GM19438 (cell line): ENCODE measurements at regions not wholly inside any gene's neighbourhood (a gene's known extent, or its start where the extent isn't known, plus 50 kb on each side); places are given as distances from the start of the nearest gene placed in this dataset.
"Not testable (repeated sequence)": the region's sequence is repeated elsewhere in the genome, so short reads cannot be mapped to it uniquely, and the experiment has no call there.

Source experiments
- ATAC-seq: cut with Tn5 transposase; IDR thresholded peaks from one replicate; pipeline ENCODE4 v1.9.1; 2021; ENCODE audit warnings: low read depth; ENCODE audit not compliant: unreplicated experiment

DNA sequence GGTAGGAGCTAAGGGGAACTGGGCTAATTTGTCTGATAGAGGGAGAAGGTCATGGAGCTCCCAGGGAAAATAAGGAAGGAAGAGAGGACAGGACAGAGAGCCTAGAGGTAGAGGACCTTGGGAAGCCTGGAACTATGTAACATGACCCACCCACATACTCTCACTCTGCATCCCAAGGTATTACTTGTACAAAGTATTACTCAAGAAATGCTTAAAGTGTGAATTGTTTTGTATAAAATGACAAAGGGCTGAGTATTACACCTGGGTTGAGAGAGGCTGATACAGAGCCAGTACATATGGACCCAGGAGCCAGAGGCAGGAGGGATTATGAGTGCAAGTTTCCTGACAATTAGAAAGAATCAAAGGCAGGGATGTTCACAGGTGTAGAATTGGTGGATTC, 80.5 kb upstream of the ANKRD55 start:
- ATAC-seq, result no peak

DNA sequence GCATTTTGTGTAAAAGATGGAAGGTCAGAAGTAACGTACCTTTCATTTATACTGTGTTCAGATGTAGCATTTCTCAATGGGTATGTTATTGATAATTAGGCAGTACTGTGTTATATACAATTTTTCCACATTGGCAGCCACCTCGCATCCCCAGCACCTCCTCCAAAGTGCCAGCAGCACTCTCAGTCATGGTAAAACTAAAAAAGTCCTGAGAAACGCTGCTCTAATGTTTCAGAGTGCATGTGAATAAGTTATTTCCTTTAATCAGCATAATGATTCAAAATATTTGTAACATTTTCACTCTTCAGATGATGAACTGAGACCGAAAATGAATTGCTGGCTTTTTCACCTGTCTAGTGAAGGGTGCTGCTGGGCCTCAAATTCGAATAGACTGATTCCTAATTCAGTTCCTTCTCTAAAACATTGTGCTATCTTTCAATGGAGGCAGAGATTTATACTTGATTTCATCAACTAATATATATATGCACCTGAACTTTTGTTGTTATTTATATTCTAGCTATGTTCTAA, 79.9 kb upstream of the ANKRD55 start:
- no peak for ATAC-seq

DNA sequence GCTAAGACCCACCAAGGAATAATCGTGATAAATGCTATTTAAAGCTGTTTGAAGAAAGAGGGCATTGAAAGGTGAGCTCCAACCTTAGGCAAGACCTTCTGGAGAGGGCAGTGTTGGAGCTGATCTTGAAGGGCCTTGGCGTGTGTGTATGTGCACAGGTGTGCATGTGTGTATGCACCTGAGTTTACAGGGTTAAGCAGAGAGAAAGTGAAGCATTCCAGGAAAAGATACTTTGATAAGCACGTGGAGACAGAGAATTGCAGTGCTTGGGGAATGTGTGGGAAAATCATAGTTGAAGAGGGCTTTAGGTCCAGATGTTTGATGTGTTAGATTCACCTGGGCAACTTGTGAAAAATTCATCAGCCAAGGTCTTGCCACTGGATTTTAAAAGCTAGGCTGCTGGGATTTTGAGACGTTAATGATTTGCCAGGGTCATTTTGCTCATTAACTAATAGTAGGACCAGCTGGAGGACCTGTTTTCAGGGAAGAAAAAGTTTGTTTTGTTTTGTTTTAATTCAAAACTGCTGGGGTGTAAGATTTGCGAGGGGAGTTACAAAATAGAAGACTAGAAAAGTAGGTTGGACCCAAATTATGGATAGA, 78.3 kb upstream of the ANKRD55 start:
- no peak for ATAC-seq

DNA sequence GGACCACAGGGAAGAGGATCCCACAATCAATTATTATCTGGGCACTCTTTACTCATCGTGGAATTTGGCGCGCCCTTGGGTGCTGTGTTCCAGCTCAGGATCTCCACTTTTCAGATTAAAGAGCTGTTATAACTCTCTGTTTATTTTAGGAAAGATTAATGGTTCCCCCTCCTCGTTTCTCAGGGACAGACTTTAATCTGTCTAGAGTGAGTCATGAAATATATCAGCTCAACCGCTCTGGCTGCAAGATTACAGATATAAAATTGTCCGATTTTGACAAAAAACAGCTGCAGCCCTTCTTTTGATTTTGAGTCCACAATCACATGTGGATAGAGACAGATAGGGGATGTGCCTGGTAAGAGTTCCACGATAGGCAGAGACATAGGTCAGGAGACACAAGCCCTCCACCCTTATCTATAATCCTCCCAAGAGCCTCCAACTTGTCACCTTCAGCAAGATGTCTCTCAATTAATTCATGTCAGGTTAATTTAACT, 77.6 kb upstream of the ANKRD55 start:
- no peak for ATAC-seq

DNA sequence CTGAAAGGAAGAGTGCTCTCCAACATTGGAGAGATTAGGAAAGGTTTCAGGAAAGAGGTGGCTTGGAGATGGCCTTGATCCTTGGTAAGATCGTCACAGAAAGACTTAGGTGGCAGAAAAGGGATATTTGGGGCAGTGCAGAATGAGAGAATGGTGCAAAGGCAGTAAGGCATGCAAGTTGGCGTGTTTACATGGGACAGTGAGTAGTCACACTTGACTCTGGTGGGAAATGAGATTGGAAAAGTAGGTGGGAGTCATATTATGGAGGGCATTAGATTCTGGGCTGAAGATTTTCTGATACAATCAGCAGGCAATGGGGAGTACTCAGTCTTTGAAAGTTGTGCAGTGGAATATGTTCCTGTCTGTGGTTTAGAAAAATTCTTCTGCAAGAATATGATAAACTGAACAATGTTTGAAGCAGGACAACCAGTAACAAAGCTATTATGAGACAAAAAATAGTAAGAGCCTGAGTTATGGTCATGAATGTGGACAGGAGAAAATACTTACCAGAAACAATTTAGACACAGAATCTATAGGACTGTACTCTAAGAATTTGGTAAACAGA, 76.2 kb upstream of the ANKRD55 start:
- ATAC-seq, result no peak

DNA sequence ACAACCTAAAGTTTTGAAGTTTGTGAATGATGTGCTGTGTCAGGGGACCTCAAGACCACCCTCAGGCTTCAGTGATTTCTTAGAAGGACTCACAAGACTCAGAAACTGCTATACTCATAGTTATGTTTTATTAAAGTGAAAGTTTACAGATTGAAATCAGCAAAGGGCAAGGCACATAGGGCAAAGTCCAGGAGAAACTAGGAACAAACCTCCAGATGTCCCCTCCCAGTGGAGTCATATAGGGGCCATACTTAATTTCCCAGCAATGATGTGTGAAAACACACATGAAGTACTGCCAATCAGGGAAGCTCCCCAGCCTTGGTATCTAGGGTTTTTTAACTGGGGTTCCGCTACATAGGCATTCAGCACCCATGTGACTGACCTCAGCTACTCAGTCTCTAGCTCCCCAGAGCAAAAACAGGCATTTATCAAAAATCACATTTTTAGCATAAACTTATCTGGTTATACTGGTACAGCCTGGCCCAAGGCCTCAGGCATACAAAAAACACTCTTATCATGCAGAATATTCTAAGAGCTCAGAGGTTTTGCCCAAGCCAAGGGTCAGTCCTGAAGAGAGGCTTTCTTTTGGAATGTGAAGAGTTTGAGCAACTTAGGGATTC, 74.7 kb upstream of the ANKRD55 start:
- ATAC-seq, result no peak

DNA sequence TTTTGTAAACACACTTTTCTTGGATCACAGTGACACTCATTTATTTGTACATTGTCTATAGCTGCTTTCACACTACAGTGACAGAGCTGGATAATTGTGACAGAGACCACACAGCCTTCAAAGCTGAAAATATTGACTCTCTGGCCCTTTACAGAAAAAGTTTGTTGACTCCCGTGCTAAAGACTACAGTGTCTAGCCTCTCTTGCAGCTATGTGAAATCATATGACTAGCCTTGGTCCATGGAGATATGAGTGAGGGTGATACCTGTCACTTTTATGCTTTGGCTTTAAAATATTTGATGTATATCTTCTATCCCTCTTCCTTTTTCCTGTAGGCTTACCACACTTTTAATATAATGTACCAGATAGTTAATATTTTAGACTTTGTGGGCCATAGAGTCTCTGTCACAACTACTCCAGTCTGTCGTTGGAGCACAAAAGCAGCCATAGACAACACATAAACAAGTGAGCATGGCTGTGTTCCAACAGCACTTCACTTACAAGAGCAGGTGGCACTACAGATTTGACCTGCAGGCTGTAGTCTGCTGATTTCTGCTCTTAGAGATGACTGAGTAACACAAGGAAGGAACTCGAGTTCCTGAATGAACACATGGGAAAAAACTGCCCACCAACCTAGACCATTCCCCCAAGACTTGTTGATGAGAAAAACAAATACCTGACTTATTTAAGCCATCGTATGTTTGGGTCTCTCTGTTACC, 73.5 kb upstream of the ANKRD55 start:
- ATAC-seq, result no peak

DNA sequence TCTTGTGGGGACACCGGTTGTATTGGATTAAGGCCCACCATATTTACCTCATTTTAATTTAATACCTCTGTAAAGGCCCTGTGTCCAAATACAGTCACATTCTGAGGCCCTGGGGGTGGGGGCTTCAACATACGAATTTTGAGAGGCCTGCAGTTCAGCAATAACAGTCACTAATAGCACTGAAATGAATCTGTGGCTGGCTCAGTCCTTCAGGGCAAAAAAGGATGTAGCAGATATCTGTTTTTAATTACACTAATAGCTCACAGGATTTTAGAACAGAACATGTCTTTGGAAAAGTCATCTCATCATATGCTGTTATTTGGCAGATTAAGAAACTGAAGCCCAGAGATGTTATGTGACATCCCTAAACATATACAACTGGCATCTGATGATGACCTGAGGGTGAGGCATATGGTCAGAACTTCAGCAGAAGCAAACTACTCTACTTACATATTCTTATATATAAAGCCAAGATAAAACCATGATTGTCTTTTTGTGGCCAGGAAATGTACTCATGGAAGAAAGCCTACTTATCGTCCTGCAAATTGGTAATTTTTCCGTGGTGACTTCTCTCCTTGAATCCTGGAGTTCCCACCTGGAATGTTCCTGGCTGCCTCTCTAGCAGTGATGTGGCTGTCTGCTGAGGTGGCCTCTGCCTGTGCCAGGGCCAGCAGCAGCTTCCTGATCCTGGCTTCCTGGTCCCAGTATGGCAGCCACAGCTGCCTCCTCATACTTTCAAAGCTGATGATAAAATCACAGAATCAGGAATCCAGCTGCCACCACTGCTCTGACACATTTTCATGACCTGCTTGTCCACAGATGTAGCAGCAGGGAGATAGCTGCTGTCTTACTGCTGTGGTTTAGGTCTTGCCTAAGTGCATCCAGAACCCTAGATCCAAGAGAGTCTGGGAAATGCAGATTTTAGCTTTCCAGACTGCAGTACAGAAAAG, 72.1 kb upstream of the ANKRD55 start:
- ATAC-seq, result no peak

DNA sequence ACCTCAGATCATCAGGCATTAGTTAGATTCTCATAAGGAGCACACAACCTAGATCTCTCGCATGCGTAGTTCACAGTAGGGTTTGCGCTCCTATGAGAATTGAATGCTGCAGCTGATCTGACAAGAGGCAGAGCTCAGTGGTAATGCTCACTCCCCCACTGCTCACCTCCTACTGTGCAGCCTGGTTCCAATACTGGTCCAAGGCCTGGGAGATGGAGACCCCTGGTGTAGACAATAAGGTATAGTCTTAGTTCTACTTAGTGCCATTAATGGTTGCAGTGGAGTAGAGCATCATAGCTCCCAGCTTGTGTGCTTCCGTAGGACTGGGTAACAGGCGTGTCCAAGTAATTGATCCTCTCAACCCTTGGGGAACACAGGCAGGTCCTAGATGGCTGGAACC, 70.4 kb upstream of the ANKRD55 start:
- no peak for ATAC-seq

DNA sequence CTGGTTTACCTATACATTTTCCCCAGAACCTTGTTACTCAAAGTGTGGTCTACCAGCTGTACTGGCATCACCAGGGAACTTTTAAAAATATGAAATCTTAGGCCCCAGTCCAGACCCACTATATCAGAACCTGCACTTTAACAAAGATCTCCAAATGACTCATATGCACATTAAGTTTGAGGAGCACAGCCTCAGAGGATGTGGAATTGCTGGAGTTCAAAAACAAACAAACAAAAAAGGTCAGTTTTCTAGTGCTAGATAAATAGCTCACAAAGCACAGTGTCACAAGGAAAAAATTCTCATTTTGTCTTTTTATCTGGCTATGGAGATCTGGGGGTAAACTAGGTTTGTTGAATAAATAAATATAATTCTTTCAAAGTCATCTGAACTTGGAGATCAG, 68.9 kb upstream of the ANKRD55 start:
- no peak for ATAC-seq

DNA sequence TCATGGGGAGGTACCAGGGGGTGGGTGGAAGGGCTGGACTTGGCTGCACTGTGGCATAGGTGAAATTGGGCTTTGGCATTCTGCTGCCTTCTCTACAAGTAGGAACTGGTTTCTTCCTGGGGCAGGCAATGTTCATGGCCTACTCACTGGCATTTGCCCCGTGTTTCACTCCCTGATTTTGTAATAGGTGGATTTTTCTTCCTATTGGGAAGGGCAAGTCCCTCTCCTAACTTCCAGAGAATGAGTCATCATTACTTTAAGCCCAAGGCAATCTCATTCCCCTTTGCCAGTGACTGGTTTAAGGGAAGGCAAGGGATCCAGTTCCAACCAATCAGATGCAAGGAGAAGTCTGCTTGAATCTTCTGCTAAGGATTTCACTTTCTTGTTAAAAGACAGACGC, 67.9 kb upstream of the ANKRD55 start:
- no peak for ATAC-seq

DNA sequence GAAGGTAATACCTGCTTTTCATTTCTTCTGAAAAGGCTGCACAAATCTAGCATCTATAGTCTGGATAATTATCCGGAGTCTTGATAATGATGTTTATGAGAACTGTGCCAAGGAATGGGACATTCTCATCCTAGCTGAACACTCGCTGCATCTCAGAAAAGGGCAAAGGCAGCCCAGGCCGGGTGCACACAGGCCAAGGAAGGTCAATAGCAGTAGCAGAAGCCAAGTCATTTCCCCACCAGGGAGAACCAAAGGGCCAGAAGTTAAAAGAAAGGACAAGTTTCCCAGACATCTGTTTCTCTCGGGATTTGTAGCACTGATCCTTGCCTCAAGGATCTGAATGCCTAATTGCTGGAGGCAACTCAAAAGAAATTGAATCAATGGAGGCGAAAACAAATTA, 66.1 kb upstream of the ANKRD55 start:
- ATAC-seq, result no peak

DNA sequence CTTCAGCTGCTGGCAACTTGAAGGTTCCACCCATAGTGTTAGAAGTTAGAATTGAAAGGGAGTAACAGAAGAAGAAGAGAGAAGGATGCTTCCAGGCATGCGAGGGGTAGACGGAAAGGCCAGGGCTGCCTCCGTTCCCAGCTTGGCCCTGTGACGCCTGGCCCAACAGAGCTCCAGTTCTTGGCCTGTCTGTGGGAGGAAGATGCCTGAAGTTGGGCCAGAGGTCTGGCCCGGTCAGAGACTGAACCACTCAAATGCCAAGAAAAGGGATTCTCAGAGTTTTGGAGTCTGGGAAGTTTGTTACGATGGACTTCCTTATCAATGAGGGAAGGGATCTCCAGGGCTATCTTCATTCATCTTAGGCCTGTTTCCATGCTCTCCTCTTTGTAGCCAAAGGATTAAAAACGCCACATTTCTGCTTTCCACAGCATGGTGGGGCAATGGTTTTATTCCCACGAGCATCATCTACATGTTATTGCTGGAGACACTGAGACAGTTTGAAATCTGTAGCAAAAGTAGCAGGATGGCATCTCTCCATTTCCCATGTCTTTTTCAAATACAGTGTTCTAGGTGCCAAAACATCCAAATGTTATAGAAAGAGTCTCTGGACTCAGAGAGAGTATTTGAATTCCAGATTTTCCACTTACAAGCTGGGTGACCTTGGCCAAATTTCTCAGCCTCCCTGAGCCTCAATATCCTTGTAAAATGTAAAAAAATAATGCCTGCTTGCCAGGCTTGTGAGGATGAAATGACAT, 65.4 kb upstream of the ANKRD55 start:
- no peak for ATAC-seq

DNA sequence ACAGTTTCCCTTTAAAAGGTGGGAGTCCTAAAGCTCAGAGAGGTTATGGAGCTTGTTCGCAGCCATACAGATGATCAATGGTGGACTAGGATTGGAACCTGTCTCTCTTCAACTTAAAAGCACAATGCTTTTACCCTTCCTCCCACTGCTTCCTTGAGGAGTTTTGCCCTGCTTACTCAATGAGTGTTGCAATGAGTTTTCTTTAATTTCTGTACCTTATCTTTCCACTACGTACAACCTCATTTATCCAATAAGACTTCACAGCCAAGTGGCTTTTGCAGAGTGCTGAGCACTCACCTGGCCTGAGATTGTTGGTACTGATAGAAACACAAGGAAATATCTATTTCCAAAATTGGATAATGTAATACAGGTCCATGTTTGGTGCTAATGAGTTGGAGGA, 64.7 kb upstream of the ANKRD55 start:
- ATAC-seq, result no peak

DNA sequence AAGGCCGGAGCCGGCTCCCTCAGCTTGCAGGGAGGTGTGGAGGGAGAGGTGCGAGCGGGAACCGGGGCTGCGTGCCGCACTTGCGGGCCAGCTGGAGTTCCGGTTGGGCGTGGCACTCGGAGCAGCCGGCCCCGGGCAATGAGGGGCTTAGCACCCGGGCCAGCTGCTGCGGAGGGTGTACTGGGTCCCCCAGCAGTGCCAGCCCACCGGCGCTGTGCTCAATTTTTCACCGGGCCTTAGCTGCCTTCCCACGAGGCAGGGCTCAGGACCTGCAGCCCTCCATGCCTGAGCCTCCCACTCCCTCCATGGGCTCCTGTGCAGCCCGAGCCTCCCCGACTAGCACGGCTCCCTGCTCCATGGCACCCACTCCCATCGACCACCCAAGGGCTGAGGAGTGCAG, 62.2 kb upstream of the ANKRD55 start:
- not testable (repeated sequence) for ATAC-seq

DNA sequence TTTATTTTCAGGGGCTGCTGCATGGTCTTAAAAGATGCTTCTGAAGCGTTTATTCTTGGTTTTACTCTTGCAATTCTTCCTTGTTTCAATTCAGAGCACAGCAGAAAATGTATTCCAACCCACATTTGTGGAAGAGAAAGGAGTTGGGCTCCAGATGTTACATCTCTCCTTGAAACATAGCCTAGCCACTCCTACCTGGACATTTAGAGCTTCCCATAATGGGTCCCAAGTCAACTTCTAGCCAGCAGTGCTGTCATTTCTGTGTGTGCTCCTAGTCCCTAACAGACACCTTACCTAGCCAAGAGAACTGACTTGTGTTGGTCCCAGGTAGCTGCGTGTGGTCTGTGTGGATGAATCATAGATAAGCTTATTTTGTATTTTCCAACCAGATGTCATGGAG, 61.2 kb upstream of the ANKRD55 start:
- no peak for ATAC-seq

DNA sequence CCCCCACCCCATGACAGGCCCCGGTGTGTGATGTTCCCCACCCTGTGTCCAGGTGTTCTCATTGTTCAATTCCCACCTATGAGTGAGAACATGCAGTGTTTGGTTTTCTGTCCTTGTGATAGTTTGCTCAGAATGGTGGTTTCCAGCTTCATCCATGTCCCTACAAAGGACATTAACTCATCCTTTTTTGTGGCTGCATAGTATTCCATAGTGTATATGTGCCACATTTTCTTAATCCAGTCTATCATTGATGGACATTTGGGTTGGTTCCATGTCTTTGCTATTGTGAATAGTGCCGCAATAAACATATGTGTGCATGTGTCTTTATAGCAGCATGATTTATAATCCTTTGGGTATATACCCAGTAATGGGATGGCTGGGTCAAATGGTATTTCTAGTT, 59.7 kb upstream of the ANKRD55 start:
- not testable (repeated sequence) for ATAC-seq

DNA sequence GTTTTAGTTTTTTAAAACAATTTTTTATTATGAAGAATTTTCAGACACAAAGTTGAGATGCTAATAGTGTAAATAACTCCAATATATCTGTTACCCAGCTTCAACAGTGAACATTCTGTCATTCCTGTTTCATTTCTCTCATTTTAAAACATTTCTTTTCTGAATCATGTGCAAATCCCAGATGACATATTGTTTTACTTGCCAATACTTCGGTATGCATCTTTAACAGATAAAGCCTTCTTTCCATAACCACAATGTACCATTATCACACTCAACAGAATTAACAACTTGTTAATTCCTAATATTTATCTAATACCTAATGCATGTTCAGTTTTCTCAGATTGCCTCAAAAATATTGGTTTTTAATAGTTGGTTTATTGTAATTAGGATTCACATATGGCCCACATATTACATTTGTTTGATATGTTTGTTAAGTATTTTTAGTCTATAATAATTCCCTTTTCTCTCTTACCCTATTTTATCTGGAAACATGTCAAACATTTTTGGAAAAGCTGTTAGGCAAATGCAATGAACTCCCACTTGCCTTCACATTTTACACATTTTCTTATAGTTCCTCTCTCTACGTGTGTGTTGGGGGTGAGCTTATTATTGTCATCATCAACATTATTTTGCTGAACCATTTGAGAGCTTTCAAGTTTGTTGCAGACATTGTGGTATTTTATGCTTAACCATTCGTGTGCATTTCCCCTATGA, 58.7 kb upstream of the ANKRD55 start:
- no peak for ATAC-seq

DNA sequence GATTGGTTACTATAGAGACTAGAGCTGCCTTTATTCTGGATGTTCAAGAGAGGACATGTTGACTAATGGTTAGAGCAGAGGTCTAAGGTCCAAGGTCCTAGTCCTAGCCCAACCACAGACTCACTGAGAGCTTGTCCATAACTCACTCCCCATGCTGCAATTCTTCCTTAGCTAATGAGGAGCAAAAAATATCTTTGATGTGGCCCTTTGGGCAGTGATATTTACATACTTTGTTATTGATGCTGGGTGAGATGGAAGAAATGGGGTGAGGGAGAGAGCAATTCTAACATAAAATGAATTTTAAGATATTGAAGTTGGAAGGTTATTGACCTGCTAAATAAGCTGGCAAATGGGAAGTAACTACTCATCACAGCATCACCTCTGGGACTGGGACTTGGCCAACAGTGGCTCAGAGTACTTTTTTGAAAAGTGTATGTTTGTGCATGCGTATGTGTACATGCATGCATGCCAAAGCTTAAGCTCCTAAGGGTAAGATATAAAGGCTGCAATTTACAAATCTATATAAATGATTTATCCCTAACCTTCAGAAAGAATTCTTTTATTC, 58.0 kb upstream of the ANKRD55 start:
- ATAC-seq, result no peak
